Kidney (tissue), 13 donors: ENCODE measurements at regions not wholly inside any gene's neighbourhood (a gene's known extent, or its start where the extent isn't known, plus 50 kb on each side); places are given as distances from the start of the nearest gene placed in this dataset.
A peak's percentile ranks its signal among the peaks of the same experiment; 100 is the strongest.
"Not testable (repeated sequence)": the region's sequence is repeated elsewhere in the genome, so short reads cannot be mapped to it uniquely, and the experiment has no call there.

Experiments used
- DNase-seq, 5 donors: peaks; one replicate each; pipeline ENCODE4 v3.0.0-alpha.2; 2013 to 2020
- FAIRE-seq: peaks from 2 replicates; lab custom pipeline; 2012; peaks lifted over from hg19 to GRCh38; lab: Jason Lieb, UNC
- H3K27ac ChIP-seq, 2 donors: one replicate each; pipeline ENCODE4 v1.7.0; 2013; ENCODE audit warnings: low read depth in 2 of 2, low read length in 2 of 2, inconsistent platforms in 1 of 2
- H3K27me3 ChIP-seq: one replicate; pipeline ENCODE4 v1.7.1; 2013; ENCODE audit warnings: low read length, inconsistent platforms; ENCODE audit not compliant: control insufficient read depth, insufficient read depth
- H3K36me3 ChIP-seq, 3 donors: one replicate each; pipeline versions ENCODE4 v1.7.0 to v1.7.1; 2013; ENCODE audit warnings: low read length in 3 of 3, control low read depth in 1 of 3, inconsistent platforms in 1 of 3; ENCODE audit not compliant: insufficient read depth in 3 of 3, control insufficient read depth in 2 of 3
- H3K4me1 ChIP-seq, 3 donors: one replicate each; pipeline versions ENCODE4 v1.7.0 to v1.7.1; 2013; ENCODE audit warnings: low read length in 3 of 3, inconsistent platforms in 1 of 3, low read depth in 1 of 3; ENCODE audit not compliant: control insufficient read depth in 2 of 3, insufficient read depth in 2 of 3
- H3K4me3 ChIP-seq, 3 donors: one replicate each; pipeline versions ENCODE4 v1.7.0 to v1.8.1; 2013; ENCODE audit warnings: low read length in 3 of 3, control low read depth in 1 of 3, inconsistent platforms in 1 of 3
- H3K9ac ChIP-seq, 3 donors: one replicate each; pipeline versions ENCODE4 v1.7.0 to v1.7.1; 2013; ENCODE audit warnings: low read length in 3 of 3, control low read depth in 1 of 3, inconsistent platforms in 1 of 3
- H3K9me3 ChIP-seq, 3 donors: one replicate each; pipeline versions ENCODE4 v1.7.0 to v1.7.1; 2013; ENCODE audit warnings: low read length in 3 of 3, control low read depth in 1 of 3, inconsistent platforms in 1 of 3; ENCODE audit not compliant: control insufficient read depth in 2 of 3, insufficient read depth in 1 of 3
- intact Hi-C: fragments of 100-400 bp; cut with DNase I; formaldehyde crosslinking; loops from one replicate; pipeline ENCODE4 v1.11.1; 2022
- TF ChIP-seq, protein P1 (sequence below): IDR thresholded peaks from 3 replicates; pipeline ENCODE4 v1.5.1; 2012; ENCODE audit warnings: mild to moderate bottlenecking, moderate library complexity, borderline replicate concordance; ENCODE audit not compliant: insufficient read depth; ENCODE audit errors: extremely low read depth
- donor health status: control.
- donor health status: control.
- donor health status: control.
- donor health status: control.
- donor health status: control.
- donor health status: DM: yes; HTN: yes; CAD: no.
- donor health status: Normal renal cell carcinoma (clear cell type).

DNA sequence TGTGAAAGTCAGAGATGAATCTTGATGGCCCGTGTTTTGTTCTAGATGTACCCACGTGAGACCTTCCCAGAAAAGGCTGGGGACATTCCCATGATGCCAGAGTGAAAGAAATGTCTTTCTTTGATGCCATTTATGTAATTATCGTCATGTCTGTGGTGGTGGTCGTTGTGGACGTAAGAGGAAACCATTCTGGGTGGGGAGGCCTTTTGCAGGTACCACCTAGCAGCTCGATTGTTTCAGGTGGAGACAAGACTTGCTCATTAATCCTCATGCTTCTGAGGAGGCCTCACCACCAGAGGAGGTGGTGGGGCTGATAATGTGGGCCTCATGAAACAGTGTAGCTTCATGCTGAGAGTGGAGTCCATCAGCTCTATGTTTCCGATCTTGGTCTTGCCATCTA lies 58.1 kb upstream of the USP3 start:
- TF ChIP-seq, protein P1, sequence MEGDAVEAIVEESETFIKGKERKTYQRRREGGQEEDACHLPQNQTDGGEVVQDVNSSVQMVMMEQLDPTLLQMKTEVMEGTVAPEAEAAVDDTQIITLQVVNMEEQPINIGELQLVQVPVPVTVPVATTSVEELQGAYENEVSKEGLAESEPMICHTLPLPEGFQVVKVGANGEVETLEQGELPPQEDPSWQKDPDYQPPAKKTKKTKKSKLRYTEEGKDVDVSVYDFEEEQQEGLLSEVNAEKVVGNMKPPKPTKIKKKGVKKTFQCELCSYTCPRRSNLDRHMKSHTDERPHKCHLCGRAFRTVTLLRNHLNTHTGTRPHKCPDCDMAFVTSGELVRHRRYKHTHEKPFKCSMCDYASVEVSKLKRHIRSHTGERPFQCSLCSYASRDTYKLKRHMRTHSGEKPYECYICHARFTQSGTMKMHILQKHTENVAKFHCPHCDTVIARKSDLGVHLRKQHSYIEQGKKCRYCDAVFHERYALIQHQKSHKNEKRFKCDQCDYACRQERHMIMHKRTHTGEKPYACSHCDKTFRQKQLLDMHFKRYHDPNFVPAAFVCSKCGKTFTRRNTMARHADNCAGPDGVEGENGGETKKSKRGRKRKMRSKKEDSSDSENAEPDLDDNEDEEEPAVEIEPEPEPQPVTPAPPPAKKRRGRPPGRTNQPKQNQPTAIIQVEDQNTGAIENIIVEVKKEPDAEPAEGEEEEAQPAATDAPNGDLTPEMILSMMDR = no peak
- Histone ChIP-seq H3K4me1 (peaks cover 0 to 3% (median 0%) of the 10 kb centered on the region in 3 donors), H3K4me3 (no peak overlapping the region), H3K27me3 (no peaks in the 10 kb centered on the region), H3K9me3 (no peaks in the 10 kb centered on the region), H3K9ac (no peak overlapping the region), H3K27ac (no peak overlapping the region), H3K36me3 (no peaks in the 10 kb centered on the region)
- no peak for FAIRE-seq
- intact Hi-C loops = no loop called here
- no peak for DNase-seq

DNA sequence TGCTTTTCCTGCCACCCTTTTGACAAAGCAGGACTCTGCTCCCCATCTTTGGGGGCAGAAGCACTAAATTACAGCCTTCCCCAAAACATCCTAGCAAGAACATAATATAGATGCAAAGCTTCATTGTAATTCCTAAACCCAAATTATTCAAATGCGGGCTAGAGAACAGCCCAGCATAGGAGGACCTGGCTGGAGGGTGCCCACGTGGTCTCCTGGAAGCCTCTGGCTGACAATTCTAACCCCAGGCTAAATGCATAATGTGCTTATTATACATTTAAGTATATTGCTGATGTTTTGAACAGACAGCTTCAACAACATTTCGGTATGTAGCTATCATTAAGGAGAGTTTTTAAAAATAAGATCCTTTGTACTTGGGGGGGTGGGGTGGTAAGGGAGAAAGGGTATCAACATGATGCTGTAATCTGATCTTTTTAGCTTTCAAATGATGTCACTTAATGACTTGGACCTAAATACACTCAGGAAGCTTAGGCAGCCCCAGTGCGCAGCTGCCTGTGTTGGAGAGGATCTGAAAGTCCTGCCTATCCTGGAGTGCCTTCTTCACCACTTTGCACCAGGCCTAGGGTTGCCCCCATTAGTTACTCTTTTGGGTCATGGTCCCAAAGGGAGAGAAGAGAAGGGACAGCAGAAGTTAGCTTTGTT lies 57.2 kb upstream of the USP3 start:
- Histone ChIP-seq H3K27me3 (no peaks in the 10 kb centered on the region), H3K9ac (no peak overlapping the region), H3K9me3 (no peaks in the 10 kb centered on the region), H3K36me3 (no peaks in the 10 kb centered on the region), H3K4me1 (peaks cover 0 to 3% (median 0%) of the 10 kb centered on the region in 3 donors), H3K27ac (no peak overlapping the region), H3K4me3 (no peak overlapping the region)
- intact Hi-C loops = no loop called here
- no peak for DNase-seq
- TF ChIP-seq, protein P1 = no peak
- no peak for FAIRE-seq

DNA sequence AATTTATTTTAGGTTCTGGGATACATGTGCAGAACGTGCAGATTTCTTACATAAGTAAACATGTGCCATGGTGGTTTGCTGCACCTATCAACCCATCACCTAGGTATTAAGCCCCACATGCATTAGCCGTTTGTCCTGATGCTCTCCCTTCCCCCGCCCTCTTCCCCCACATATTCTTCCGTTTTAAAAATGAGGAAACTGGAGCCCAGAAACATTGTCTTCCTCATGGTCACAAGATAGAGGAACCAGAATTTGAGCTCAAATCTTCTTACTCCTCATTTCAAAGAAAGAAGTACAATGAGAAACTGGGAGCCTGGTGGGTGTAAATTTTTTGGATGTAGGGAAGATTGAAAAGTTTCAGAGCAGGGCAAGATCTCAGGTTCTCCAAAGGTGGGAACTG lies 56.1 kb upstream of the USP3 start:
- Histone ChIP-seq H3K9ac (no peak overlapping the region), H3K27me3 (no peaks in the 10 kb centered on the region), H3K4me3 (no peak overlapping the region), H3K36me3 (no peaks in the 10 kb centered on the region), H3K27ac (peak overlapping the region in 1 of 2 donors; percentile 34), H3K4me1 (peaks cover 0 to 3% (median 0%) of the 10 kb centered on the region in 3 donors), H3K9me3 (no peaks in the 10 kb centered on the region)
- intact Hi-C loops = no loop called here
- DNase-seq = no peak
- FAIRE-seq = no peak
- TF ChIP-seq, protein P1 = no peak

DNA sequence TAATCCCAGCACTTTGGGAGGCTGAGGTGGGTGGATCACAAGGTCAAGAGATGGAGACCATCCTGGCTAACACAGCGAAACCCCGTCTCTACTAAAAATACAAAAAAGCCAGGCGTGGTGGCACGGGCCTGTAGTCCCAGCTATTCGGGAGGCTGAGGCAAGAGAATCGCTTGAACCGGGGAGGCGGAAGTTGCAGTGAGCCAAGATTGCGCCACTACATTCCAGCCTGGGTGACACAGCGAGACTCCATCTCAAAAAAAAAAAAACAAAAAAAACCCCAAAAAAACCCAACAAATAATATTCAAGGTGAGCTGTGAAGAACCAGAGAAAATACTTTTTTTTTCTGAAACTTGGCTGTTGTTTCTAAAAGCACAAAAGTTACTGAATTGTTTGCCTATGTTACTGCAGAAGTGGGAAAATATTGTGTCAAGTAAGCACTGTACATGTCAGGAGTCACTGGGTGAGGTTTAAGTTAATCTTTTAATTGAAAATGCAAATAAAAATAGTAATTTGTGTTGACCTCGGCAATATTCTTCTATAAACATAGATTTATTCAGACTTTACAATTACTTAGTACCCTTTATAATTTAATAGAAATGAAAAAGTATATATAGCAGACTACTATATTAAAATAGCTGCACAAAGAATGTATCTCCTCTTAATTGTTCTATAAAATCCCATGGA lies 55.4 kb upstream of the USP3 start:
- H3K36me3 ChIP-seq, H3K27me3 ChIP-seq, H3K9me3 ChIP-seq, H3K4me1 ChIP-seq, H3K27ac ChIP-seq, FAIRE-seq, DNase-seq, intact Hi-C loops, H3K9ac ChIP-seq, H3K4me3 ChIP-seq: not testable (repeated sequence)
